HPDE6-E6E7 (cell line): ENCODE measurements at regions not wholly inside any gene's neighbourhood (a gene's known extent, or its start where the extent isn't known, plus 50 kb on each side); places are given as distances from the start of the nearest gene placed in this dataset.
"Not testable (repeated sequence)": the region's sequence is repeated elsewhere in the genome, so short reads cannot be mapped to it uniquely, and the experiment has no call there.

Experiments
- DNase-seq: peaks from one replicate; pipeline ENCODE4 v3.0.0; 2011; ENCODE audit warnings: missing footprints; ENCODE audit errors: extremely low spot score

GRCh38 chr12:54713876-54714275 is 65.7 kb upstream of the DCD start:
- DNase-seq, result not testable (repeated sequence)

GRCh38 chr12:54711669-54712068 is 63.5 kb upstream of the DCD start:
- no peak for DNase-seq

GRCh38 chr12:54708826-54709225 is 60.7 kb upstream of the DCD start:
- DNase-seq, result no peak

- no peak for DNase-seq
Measured at GRCh38 chr12:54704202-54704601, 56.0 kb upstream of the DCD start.

GRCh38 chr12:54701940-54702592 is 53.9 kb upstream of the DCD start:
- peak; percentile 26 for DNase-seq

- no peak for DNase-seq
Measured at GRCh38 chr12:54700849-54701248, 52.7 kb upstream of the DCD start.

- no peak for DNase-seq
Measured at GRCh38 chr12:54700301-54700700, 52.1 kb upstream of the DCD start.
